ENCODE measurements at regions not wholly inside any gene's neighbourhood (a gene's known extent, or its start where the extent isn't known, plus 50 kb on each side); places are given as distances from the start of the nearest gene placed in this dataset.

DNA sequence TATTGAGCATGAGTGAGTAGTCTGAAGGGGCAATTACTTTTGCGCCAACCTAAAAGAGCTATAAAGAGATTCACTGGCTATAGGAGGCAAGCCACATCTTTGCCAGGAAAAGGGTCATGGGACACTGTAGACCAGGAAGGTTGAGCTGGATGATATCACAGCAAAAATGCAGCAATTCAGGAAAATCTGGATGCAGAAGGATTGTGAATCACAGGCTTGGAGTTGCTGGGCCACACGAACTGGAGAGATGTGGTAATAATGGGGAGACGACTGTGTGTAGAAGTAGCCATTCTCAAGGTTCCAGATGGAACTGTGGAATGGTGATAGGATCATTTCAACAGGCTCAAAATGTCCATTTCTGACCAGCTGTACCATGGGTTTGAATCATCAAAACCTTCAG lies 151.4 kb upstream of the DAAM1 start:
- H3K18ac ChIP-seq (ENCODE audit: insufficient read length, low read depth, low read length), result no peak overlapping the region
- H4K91ac ChIP-seq (ENCODE audit: insufficient read length, low read depth, low read length), result no peak overlapping the region
- no peak overlapping the region for H3K27ac ChIP-seq (ENCODE audit: insufficient read length, low read depth, low read length)
- no peaks in the 10 kb centered on the region for H3K27me3 Mint-ChIP-seq (ENCODE audit: low read depth)
- no peak overlapping the region for H2AFZ ChIP-seq (ENCODE audit: low read length)
- no peak overlapping the region for H3K4ac ChIP-seq (ENCODE audit: low read depth, low read length)
- no peak overlapping the region for H3K9ac ChIP-seq (ENCODE audit: extremely low read depth, insufficient read length, low read length)
- no peak overlapping the region for H4K5ac ChIP-seq (ENCODE audit: insufficient read length, low read depth, low read length)
- H4K20me1 ChIP-seq (ENCODE audit: control insufficient read depth, insufficient read depth, insufficient read length), result no peaks in the 10 kb centered on the region
- no peaks in the 10 kb centered on the region for H3K23me2 ChIP-seq (ENCODE audit: insufficient read length, low read depth, low read length, poor library complexity, severe bottlenecking)
- TF ChIP-seq CTCF (conservative IDR thresholded peaks at IDR 0.05), result no peak
- H3K4me2 ChIP-seq (ENCODE audit: insufficient read depth, insufficient read length, low read length), result no peak overlapping the region
- no CpG with 5 or more reads among the region's 3 CpGs for WGBS (ENCODE audit: extremely low coverage, insufficient read length, low lambda C conversion rate)
- no peak overlapping the region for H2BK5ac ChIP-seq (ENCODE audit: insufficient read length, low read length)
- H3K9me3 Mint-ChIP-seq, result peaks cover 3% of the 10 kb centered on the region in 2 experiments; a peak in 3 of 5 replicates
- no peak overlapping the region for H3T11ph ChIP-seq (ENCODE audit: low read length)
- H4K8ac ChIP-seq (replicated peaks; ENCODE audit: insufficient read length, low read depth, low read length), result no peak overlapping the region
- H2BK15ac ChIP-seq (ENCODE audit: low read depth, low read length), result no peak overlapping the region
- no peaks in the 10 kb centered on the region for H3K4me1 Mint-ChIP-seq
- H3K56ac ChIP-seq (ENCODE audit: insufficient read length, low read depth, low read length), result no peak overlapping the region
- H3K36me3 Mint-ChIP-seq (ENCODE audit: insufficient read depth in 1 of 3, low read depth in 3 of 3), result no peaks in the 10 kb centered on the region; a peak in 1 of 7 replicates
- no peak overlapping the region for H2AK5ac ChIP-seq (ENCODE audit: insufficient read length, low read length)
- no peak overlapping the region for H2BK20ac ChIP-seq (ENCODE audit: low read depth, low read length, poor library complexity, severe bottlenecking)
- DNase-seq, result no peak
- no peak overlapping the region for H2BK120ac ChIP-seq (ENCODE audit: low read depth, low read length, poor library complexity, severe bottlenecking)
- H3K9me3 ChIP-seq (ENCODE audit: control insufficient read depth, low read depth, low read length), result no peaks in the 10 kb centered on the region
- no peak overlapping the region for H3K23ac ChIP-seq (ENCODE audit: insufficient read length, low read depth, low read length)
- no peak overlapping the region for H3K4me3 Mint-ChIP-seq
- H3K4me1 ChIP-seq (ENCODE audit: insufficient read depth, low read length), result no peaks in the 10 kb centered on the region
- no peaks in the 10 kb centered on the region for H3K27me3 ChIP-seq (ENCODE audit: insufficient read depth, low read length)
- H3K14ac ChIP-seq (ENCODE audit: insufficient read depth, low read length), result no peak overlapping the region
- H3K27ac Mint-ChIP-seq, result no peak overlapping the region
- no peaks in the 10 kb centered on the region for H3K79me2 ChIP-seq (ENCODE audit: insufficient read depth, low read length)
- H3K79me1 ChIP-seq (ENCODE audit: insufficient read depth, low read depth, low read length, poor library complexity, severe bottlenecking), result no peaks in the 10 kb centered on the region
- no peak overlapping the region for H2BK12ac ChIP-seq (ENCODE audit: insufficient read length, low read depth, low read length)
